ENCODE measurements at regions not wholly inside any gene's neighbourhood (a gene's known extent, or its start where the extent isn't known, plus 50 kb on each side); places are given as distances from the start of the nearest gene placed in this dataset.

- H3K4me1 Mint-ChIP-seq = no peaks in the 10 kb centered on the region
- H3K4me3 Mint-ChIP-seq = no peak overlapping the region
- no peak for DNase-seq
- no peak overlapping the region for H3K27ac Mint-ChIP-seq
- peaks cover 6% of the 10 kb centered on the region for H3K9me3 Mint-ChIP-seq
- no peaks in the 10 kb centered on the region for H3K36me3 Mint-ChIP-seq
- peaks cover 5% of the 10 kb centered on the region for H3K27me3 Mint-ChIP-seq
Observed at GRCh38 chr7:42348631-42349030, 111.6 kb upstream of the GLI3 start.

GRCh38 chr7:42348071-42348470, 111.1 kb upstream of the GLI3 start:
- Mint-ChIP-seq H3K27ac (no peak overlapping the region), H3K36me3 (no peaks in the 10 kb centered on the region), H3K9me3 (peaks cover 6% of the 10 kb centered on the region), H3K4me1 (no peaks in the 10 kb centered on the region), H3K27me3 (peaks cover 5% of the 10 kb centered on the region), H3K4me3 (no peak overlapping the region)
- DNase-seq = no peak

DNA sequence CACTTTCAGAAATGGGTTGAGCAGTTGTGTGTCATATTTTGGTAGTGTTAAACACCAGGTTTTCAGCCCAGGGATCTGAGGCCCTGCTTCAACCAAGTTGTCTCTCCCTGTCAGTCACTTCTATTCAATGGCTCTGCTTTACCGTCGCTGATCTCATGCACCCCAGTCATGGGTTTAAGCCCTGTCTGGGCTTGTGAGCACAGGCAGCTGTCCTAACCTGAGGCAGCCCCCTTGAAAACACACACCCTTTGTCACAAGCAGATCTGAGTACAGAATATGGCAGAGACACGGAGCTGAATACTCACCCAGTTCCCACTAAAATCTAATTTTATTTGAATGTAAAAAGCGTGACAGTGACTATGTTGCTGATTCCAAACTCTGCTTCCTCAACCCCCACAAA, 110.6 kb upstream of the GLI3 start:
- Mint-ChIP-seq H3K9me3 (peaks cover 2% of the 10 kb centered on the region), H3K27ac (no peak overlapping the region), H3K27me3 (peaks cover 5% of the 10 kb centered on the region), H3K4me1 (no peaks in the 10 kb centered on the region), H3K36me3 (no peaks in the 10 kb centered on the region), H3K4me3 (no peak overlapping the region)
- DNase-seq = no peak

- Mint-ChIP-seq H3K27ac (no peak overlapping the region), H3K36me3 (no peaks in the 10 kb centered on the region), H3K4me1 (no peaks in the 10 kb centered on the region), H3K4me3 (no peak overlapping the region), H3K27me3 (peaks cover 3% of the 10 kb centered on the region), H3K9me3 (no peaks in the 10 kb centered on the region)
- DNase-seq = no peak
Observed at GRCh38 chr7:42345478-42346299, 108.7 kb upstream of the GLI3 start.

DNA sequence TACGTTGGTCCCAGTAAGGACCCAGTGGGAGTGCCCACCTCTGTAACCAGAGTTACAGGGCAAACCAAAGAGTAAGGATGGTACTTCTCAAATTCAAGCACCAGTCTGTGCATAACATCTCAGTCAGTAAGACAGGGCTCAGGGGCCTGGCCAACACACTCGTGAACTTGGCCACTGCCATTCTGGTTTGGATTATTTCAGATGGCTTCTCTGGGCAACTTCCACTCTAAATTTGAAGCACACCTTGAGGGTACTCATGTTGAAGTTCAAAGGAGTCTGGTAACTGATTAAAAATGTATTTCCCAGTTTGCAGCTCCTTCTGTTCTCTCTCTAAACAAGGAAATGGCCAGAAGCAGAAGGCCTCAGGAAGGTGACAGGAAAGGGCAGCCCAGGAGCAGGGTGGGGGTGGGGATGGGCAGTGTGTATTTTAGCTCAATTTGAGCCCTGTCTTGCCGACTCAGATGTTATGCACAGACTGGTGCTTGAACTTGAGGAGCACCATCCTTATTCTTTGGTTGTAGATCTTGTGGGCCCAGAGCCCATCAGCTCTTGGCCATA, 107.3 kb upstream of the GLI3 start:
- H3K27ac Mint-ChIP-seq = no peak overlapping the region
- H3K4me1 Mint-ChIP-seq = no peaks in the 10 kb centered on the region
- DNase-seq = no peak
- no peaks in the 10 kb centered on the region for H3K9me3 Mint-ChIP-seq
- no peaks in the 10 kb centered on the region for H3K36me3 Mint-ChIP-seq
- H3K27me3 Mint-ChIP-seq = no peaks in the 10 kb centered on the region
- no peak overlapping the region for H3K4me3 Mint-ChIP-seq

DNA sequence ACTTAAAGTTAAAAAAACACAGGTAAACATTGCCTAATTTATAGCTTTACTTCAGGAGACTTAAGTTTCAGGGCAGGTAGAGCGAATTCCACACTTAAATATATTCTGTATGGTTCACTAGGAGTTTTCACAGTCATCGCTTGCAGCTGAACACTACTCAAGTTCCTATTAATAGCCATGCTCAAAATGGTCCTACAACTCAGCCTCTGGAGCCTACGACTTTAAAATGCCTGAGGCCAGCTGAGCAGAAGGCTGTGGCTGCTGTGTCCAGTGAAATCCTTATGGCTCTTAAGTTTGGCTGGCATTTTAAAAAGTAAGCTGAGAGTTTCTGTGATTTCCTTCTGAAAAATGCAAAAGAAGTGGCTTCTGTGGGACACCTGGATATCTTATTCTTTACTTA, 105.4 kb upstream of the GLI3 start:
- no peak for DNase-seq
- H3K27ac Mint-ChIP-seq = no peak overlapping the region
- no peaks in the 10 kb centered on the region for H3K27me3 Mint-ChIP-seq
- H3K36me3 Mint-ChIP-seq = no peaks in the 10 kb centered on the region
- no peaks in the 10 kb centered on the region for H3K9me3 Mint-ChIP-seq
- H3K4me3 Mint-ChIP-seq = no peak overlapping the region
- no peaks in the 10 kb centered on the region for H3K4me1 Mint-ChIP-seq

GRCh38 chr7:42340436-42340835, 103.4 kb upstream of the GLI3 start:
- no peak overlapping the region for H3K27ac Mint-ChIP-seq
- H3K4me3 Mint-ChIP-seq = no peak overlapping the region

DNA sequence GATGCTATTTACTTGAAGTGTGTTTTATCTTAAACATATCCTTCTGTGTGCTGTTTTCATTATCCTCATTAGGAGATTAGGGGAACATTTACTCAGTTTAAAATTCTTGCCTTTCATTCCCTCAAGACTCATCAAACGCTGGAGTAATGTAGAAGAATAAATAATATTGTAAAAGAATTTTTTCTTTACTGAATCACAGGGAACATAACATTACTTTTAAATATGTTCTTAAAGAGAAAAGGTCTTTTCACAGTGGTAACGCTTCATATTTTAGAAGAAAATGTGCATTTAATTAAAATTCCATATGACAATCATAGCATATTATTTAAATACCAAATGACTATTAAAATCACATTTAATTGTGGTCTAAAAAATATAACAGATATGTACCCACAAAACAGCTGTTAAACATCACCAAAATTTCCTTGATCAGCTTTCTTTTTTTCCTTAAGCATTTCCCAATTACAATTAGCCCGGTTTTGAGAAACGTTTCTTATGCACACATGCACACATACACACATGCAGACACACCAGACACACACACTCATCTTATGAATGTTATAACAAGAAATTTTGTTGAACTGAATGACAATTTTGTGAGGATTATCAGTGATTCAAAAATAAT, 102.0 kb upstream of the GLI3 start:
- H3K27ac Mint-ChIP-seq = no peak overlapping the region
- H3K9me3 Mint-ChIP-seq = no peaks in the 10 kb centered on the region
- no peak for DNase-seq
- H3K4me3 Mint-ChIP-seq = no peak overlapping the region
- no peaks in the 10 kb centered on the region for H3K36me3 Mint-ChIP-seq
- H3K4me1 Mint-ChIP-seq = no peaks in the 10 kb centered on the region
- no peaks in the 10 kb centered on the region for H3K27me3 Mint-ChIP-seq

More at GRCh38 chr7:42340436-42340835, 103.4 kb upstream of the GLI3 start:
- H3K9me3 Mint-ChIP-seq = no peaks in the 10 kb centered on the region
- no peaks in the 10 kb centered on the region for H3K4me1 Mint-ChIP-seq
- no peak for DNase-seq
- H3K36me3 Mint-ChIP-seq = no peaks in the 10 kb centered on the region
- no peaks in the 10 kb centered on the region for H3K27me3 Mint-ChIP-seq

- Mint-ChIP-seq H3K36me3 (no peaks in the 10 kb centered on the region), H3K9me3 (peaks cover 2% of the 10 kb centered on the region), H3K27ac (no peak overlapping the region), H3K4me3 (no peak overlapping the region), H3K4me1 (no peaks in the 10 kb centered on the region), H3K27me3 (no peaks in the 10 kb centered on the region)
- DNase-seq = no peak
Observed at GRCh38 chr7:42338231-42338915, 101.4 kb upstream of the GLI3 start.

- H3K27me3 Mint-ChIP-seq = no peaks in the 10 kb centered on the region
- no peak for DNase-seq
- H3K9me3 Mint-ChIP-seq = peaks cover 8% of the 10 kb centered on the region
- no peaks in the 10 kb centered on the region for H3K4me1 Mint-ChIP-seq
- no peak overlapping the region for H3K4me3 Mint-ChIP-seq
- H3K27ac Mint-ChIP-seq = no peak overlapping the region
- H3K36me3 Mint-ChIP-seq = no peaks in the 10 kb centered on the region
Observed at GRCh38 chr7:42337225-42337905, 100.4 kb upstream of the GLI3 start.

GRCh38 chr7:42332605-42333222, 95.7 kb upstream of the GLI3 start:
- peaks cover 14% of the 10 kb centered on the region for H3K9me3 Mint-ChIP-seq
- DNase-seq = no peak
- H3K4me3 Mint-ChIP-seq = no peak overlapping the region
- no peaks in the 10 kb centered on the region for H3K27me3 Mint-ChIP-seq
- no peak overlapping the region for H3K27ac Mint-ChIP-seq
- no peaks in the 10 kb centered on the region for H3K36me3 Mint-ChIP-seq
- no peaks in the 10 kb centered on the region for H3K4me1 Mint-ChIP-seq

GRCh38 chr7:42319631-42320030, 82.6 kb upstream of the GLI3 start:
- peaks cover 2% of the 10 kb centered on the region for H3K9me3 Mint-ChIP-seq
- H3K27me3 Mint-ChIP-seq = peaks cover 4% of the 10 kb centered on the region
- H3K36me3 Mint-ChIP-seq = no peaks in the 10 kb centered on the region

DNA sequence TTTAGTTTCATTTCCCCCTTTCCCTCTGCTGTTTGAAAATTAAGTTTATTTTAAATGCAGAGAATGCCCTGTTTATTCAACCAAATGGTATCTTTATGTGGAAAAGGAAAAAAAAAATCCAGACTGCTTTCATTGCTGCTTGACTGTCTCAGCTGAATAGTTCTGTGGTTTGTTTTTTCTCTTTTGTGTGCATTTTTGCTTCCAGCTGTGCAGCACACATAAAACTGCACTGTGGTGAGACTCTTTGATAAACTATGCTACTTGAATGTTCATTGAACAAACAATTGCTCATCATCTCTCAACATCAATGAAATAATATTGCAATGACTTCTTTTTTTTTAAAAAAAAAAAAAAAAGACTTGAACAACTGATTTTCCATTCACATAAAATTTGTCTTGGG, 78.6 kb upstream of the GLI3 start:
- peaks cover 4% of the 10 kb centered on the region for H3K27me3 Mint-ChIP-seq
- H3K4me1 Mint-ChIP-seq = no peaks in the 10 kb centered on the region
- DNase-seq = no peak
- no peaks in the 10 kb centered on the region for H3K36me3 Mint-ChIP-seq
- H3K27ac Mint-ChIP-seq = no peak overlapping the region
- peaks cover 9% of the 10 kb centered on the region for H3K9me3 Mint-ChIP-seq
- H3K4me3 Mint-ChIP-seq = no peak overlapping the region

More at GRCh38 chr7:42319631-42320030, 82.6 kb upstream of the GLI3 start:
- H3K4me3 Mint-ChIP-seq = no peak overlapping the region
- DNase-seq = no peak
- H3K27ac Mint-ChIP-seq = no peak overlapping the region
- H3K4me1 Mint-ChIP-seq = no peaks in the 10 kb centered on the region

- no peak for DNase-seq
- Mint-ChIP-seq H3K4me1 (no peaks in the 10 kb centered on the region), H3K36me3 (no peaks in the 10 kb centered on the region), H3K27ac (no peak overlapping the region), H3K4me3 (no peak overlapping the region), H3K27me3 (peaks cover 4% of the 10 kb centered on the region), H3K9me3 (peaks cover 9% of the 10 kb centered on the region)
Observed at GRCh38 chr7:42315103-42315502, 78.1 kb upstream of the GLI3 start.
